ENCODE measurements at regions not wholly inside any gene's neighbourhood (a gene's known extent, or its start where the extent isn't known, plus 50 kb on each side); places are given as distances from the start of the nearest gene placed in this dataset.

DNA sequence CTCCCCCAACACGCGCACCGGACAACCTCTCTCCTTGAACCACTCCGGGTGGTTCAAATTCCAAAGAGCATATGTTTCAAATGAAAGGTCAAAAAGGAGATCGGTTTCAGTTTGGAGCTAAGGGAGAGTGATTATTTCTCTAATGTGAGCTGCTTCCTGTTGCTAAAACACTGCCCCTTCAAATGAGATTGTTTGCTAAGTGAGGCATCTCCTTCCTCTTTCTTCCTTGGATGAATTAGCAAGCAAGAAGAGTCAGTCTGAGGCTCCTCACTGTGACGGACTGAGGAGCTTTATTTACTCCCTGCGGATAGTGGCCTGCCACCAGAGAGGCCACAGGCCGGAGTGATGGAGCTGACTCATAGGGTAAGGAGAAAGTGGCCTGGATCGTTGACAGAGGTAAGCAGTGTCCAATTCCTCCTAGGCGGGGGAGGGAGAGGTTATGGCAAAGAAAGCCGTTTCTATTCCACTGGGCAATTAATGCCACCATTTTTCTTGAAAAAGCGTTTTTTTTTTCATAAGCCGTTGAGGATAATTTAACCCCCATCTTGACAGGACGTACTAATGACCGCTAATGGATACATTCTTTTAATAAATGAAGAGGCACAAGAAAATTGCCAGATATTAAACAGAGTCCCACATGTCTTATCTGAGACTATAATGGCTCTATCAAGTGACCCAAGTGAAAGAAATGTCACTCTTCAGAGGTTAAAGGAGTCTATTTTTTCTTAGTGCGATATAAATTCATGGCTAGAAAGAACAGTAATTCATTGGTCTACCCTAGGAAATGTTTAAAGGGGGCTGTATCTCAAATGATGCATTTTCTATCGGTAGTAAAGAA lies 167.0 kb upstream of the ANKRD28 start:
- Mint-ChIP-seq H3K36me3 (ENCODE audit: low read depth) (peaks cover 7% of the 10 kb centered on the region), H3K4me3 (no peak overlapping the region), H3K27ac (peak overlapping the region; percentile 72), H3K27me3 (ENCODE audit: low read depth, poor library complexity) (peaks cover 2% of the 10 kb centered on the region), H3K4me1 (peaks cover 25% of the 10 kb centered on the region), H3K9me3 (no peaks in the 10 kb centered on the region)
- TF ChIP-seq, protein P1, sequence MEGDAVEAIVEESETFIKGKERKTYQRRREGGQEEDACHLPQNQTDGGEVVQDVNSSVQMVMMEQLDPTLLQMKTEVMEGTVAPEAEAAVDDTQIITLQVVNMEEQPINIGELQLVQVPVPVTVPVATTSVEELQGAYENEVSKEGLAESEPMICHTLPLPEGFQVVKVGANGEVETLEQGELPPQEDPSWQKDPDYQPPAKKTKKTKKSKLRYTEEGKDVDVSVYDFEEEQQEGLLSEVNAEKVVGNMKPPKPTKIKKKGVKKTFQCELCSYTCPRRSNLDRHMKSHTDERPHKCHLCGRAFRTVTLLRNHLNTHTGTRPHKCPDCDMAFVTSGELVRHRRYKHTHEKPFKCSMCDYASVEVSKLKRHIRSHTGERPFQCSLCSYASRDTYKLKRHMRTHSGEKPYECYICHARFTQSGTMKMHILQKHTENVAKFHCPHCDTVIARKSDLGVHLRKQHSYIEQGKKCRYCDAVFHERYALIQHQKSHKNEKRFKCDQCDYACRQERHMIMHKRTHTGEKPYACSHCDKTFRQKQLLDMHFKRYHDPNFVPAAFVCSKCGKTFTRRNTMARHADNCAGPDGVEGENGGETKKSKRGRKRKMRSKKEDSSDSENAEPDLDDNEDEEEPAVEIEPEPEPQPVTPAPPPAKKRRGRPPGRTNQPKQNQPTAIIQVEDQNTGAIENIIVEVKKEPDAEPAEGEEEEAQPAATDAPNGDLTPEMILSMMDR (IDR thresholded peaks at IDR 0.05), result no peak
- no peak for DNase-seq

DNA sequence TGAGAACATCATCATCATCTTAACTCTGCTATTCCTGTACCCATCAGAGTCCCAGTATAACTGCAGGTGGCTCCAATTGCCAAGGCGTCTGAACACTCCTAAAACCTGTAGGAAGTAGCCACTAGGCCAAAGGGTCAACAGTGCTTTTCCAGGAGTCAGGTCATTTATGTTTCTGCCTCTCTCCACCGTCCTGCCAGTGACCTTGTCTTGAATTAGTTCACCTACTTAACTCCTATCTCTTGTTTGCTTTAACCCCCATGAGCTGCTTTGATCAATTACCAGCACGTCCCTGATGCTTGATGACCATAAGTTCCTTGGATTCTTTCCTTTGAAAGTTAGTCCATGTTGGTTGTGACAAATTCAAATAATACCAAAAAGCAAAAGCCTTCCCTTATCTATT lies 169.8 kb upstream of the ANKRD28 start:
- Mint-ChIP-seq H3K4me1 (peaks cover 25% of the 10 kb centered on the region), H3K4me3 (no peak overlapping the region), H3K27me3 (ENCODE audit: low read depth, poor library complexity) (peaks cover 5% of the 10 kb centered on the region), H3K27ac (no peak overlapping the region), H3K36me3 (ENCODE audit: low read depth) (peaks cover 10% of the 10 kb centered on the region), H3K9me3 (peaks cover 21% of the 10 kb centered on the region)
- no peak for DNase-seq
- TF ChIP-seq, protein P1 (IDR thresholded peaks at IDR 0.05), result no peak

DNA sequence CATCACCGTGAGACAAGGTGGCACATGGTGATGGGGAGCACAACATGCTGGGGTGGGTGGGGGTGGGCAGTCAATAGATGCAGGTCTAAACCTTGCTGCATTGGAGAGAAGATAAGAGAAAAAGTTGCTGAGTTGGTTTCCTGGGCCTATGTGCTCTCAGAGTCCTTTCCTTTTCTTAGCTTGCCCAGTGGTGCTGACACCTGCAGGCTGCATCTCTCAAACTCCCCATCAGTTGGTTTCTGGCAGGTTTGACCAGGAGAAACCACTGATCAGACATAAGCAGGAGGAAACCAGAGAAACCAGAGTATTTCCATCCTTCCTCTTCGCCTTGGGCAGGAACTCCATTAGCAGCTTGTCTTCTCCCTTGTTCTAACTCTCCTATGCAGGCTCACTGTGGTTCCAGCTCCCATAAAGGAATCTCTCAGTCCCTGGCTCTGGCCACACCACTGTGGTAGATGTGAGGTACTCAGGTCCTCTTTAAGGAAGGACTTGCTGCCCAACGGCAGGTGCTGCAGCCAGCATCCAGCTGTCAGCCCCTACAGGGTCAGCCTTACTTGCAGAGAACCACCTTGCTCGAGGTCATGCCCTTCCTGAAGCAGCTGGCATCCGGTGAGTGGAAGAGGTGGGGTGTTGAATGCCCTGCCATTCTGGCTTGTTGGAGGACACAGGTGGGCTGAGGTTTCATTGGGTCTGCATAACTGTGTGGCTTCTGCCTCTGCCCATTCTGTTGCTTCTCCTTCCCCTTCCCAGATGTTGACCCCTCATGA lies 172.3 kb upstream of the ANKRD28 start:
- peaks cover 14% of the 10 kb centered on the region for H3K27me3 Mint-ChIP-seq (ENCODE audit: low read depth, poor library complexity)
- peaks cover 8% of the 10 kb centered on the region for H3K4me1 Mint-ChIP-seq
- H3K36me3 Mint-ChIP-seq (ENCODE audit: low read depth), result peaks cover 10% of the 10 kb centered on the region
- DNase-seq, result no peak
- no peak overlapping the region for H3K27ac Mint-ChIP-seq
- TF ChIP-seq, protein P1 (IDR thresholded peaks at IDR 0.05), result no peak
- no peak overlapping the region for H3K4me3 Mint-ChIP-seq
- H3K9me3 Mint-ChIP-seq, result peaks cover 21% of the 10 kb centered on the region

DNA sequence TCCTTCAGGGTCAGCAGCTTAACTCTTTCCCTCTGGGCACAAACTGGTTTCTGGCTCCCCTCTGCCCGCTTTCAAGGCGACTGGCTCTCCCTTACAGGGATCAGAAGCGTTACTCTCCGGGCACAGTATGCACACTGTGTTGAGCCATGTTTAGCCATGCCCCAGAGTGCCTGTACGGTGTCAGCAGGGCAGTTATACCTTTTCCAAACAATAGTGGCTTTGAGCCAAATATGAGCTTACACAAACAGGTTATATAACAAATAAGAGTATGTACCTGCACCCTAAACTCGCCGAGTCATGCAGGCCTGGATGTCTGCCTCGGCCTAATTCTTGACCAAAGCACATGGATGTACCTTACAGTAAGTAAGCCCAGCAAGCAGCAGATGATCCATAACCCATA lies 175.6 kb upstream of the ANKRD28 start:
- TF ChIP-seq, protein P1 (IDR thresholded peaks at IDR 0.05), result no peak
- Mint-ChIP-seq H3K9me3 (peaks cover 21% of the 10 kb centered on the region), H3K27me3 (ENCODE audit: low read depth, poor library complexity) (peaks cover 17% of the 10 kb centered on the region), H3K4me1 (peaks cover 8% of the 10 kb centered on the region), H3K27ac (no peak overlapping the region), H3K4me3 (no peak overlapping the region), H3K36me3 (ENCODE audit: low read depth) (peaks cover 4% of the 10 kb centered on the region)
- DNase-seq, result no peak

DNA sequence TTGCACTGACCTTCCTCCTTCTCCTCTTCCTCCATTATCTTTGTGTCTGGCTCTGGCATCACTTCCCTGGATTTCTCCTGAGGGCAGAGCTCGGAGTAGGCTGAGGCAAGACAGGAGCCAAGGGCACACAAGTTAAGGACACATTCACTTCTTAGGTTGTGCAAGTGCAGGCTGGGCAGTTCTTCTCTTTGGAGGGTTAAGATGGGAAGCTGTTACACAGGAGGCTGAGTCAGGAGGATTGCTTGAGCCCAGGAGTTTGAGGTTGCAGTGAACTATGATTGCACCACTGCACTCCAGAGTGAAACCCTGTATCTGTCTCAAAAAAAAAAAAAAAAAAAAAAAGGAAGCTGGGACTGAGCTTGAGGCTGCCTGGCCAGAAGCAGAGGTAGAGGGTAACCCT lies 176.2 kb upstream of the ANKRD28 start:
- Mint-ChIP-seq H3K27ac (no peak overlapping the region), H3K4me3 (no peak overlapping the region), H3K4me1 (peaks cover 8% of the 10 kb centered on the region), H3K9me3 (peaks cover 21% of the 10 kb centered on the region), H3K27me3 (ENCODE audit: low read depth, poor library complexity) (peaks cover 17% of the 10 kb centered on the region), H3K36me3 (ENCODE audit: low read depth) (peaks cover 4% of the 10 kb centered on the region)
- DNase-seq, result no peak
- TF ChIP-seq, protein P1 (IDR thresholded peaks at IDR 0.05), result no peak
